ENCODE measurements at regions not wholly inside any gene's neighbourhood (a gene's known extent, or its start where the extent isn't known, plus 50 kb on each side); places are given as distances from the start of the nearest gene placed in this dataset.

DNA sequence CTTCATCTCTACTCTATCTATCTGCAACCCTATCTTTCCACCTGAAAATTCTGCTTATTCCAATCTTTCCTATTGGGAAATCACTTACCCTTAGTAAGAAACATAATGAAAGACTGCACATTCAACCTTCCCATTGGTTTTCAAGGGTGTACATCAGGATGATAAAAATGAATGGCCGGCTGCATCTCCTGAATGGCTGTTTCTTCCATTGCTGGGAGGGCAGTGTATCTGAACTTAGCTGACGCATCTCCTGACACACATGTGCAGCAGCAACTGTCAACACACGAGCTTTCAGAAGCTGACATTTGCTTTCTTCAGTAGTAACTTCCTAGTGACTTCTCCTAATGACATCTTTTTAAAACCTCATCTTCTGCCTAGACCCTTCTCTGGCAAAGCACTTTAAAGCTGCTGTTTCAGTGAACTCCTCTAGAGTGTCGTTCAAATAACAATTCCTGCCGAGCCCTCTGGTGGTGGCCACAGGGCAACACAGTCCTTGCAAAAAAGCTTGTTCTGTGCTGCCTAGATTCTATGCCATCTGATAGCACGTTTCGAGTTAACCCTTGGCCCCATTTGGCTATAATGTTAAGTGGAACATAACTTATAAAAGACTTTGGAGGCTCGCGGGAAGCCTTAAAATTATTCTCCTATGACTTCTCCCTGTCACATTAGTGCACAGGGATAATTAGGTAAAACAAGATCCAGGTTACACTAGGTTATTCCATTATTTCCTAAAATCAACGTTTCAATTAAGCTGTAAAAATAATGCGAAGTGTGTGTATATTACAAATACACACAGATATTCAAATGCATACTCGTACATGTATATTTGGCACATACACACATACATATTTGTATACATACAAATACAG, 2340.7 kb downstream of the PCDH7 start:
- Histone ChIP-seq H3K36me3 (ENCODE audit: control insufficient read depth in 4 of 4, insufficient read depth in 4 of 4, low read length in 3 of 4) (no peaks in the 10 kb centered on the region), H3K27ac (ENCODE audit: insufficient read depth in 1 of 2, low read depth in 1 of 2, low read length in 2 of 2, poor library complexity in 1 of 2, severe bottlenecking in 2 of 2) (no peak overlapping the region), H3K9me3 (ENCODE audit: control extremely low read depth in 1 of 5, control insufficient read depth in 4 of 5, insufficient read depth in 2 of 5, low read depth in 1 of 5, low read length in 4 of 5) (no peaks in the 10 kb centered on the region), H3K4me3 (ENCODE audit: control insufficient read depth in 1 of 7, extremely low read depth in 1 of 7, insufficient read depth in 4 of 7, low read depth in 2 of 7, low read length in 6 of 7) (no peak overlapping the region), H3K4me1 (ENCODE audit: control extremely low read depth in 1 of 4, control insufficient read depth in 4 of 4, insufficient read depth in 4 of 4, low read length in 3 of 4) (no peaks in the 10 kb centered on the region), H3K27me3 (replicated peaks in 2 of 5; ENCODE audit: control insufficient read depth in 4 of 5, insufficient read depth in 5 of 5, low read length in 4 of 5) (no peaks in the 10 kb centered on the region)
- DNase-seq, result peak; percentile 7 to 28 (median 28)
- CTCF ChIA-PET, result interaction anchor here (1.3 kb wide), 1 partner anchor 15 kb away, joined by 3 read pairs; no protein-coding TSS in a partner anchor
- WGBS (ENCODE audit: insufficient coverage), result 48% methylated on average over 6 of the region's 12 CpGs
- POLR2A ChIA-PET, result interaction anchor here (0.5 kb wide), 1 partner anchor 291 kb away, joined by 4 read pairs; no protein-coding TSS in a partner anchor

DNA sequence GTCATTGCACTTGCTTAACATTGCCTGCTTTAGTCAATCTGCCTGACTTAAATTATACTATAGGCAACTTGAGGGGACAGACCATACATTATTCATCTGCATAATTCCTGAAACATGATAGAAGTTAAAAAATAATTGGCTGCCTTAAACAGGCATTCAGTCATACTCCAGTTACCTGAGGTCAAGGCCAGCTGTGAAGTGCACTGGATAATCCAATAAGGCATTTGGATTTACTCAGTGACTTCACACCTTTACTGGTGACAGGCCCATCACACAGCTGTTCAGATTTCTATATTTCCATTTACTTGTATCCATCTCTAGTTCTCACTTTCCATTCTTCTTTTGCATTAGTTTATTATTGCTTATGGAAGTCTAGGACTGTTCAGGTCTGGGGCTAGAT, 2341.6 kb downstream of the PCDH7 start:
- Histone ChIP-seq H3K4me1 (ENCODE audit: control extremely low read depth in 1 of 4, control insufficient read depth in 4 of 4, insufficient read depth in 4 of 4, low read length in 3 of 4) (no peaks in the 10 kb centered on the region), H3K4me3 (ENCODE audit: control insufficient read depth in 1 of 7, extremely low read depth in 1 of 7, insufficient read depth in 4 of 7, low read depth in 2 of 7, low read length in 6 of 7) (no peak overlapping the region), H3K27me3 (replicated peaks in 2 of 5; ENCODE audit: control insufficient read depth in 4 of 5, insufficient read depth in 5 of 5, low read length in 4 of 5) (no peaks in the 10 kb centered on the region), H3K27ac (ENCODE audit: insufficient read depth in 1 of 2, low read depth in 1 of 2, low read length in 2 of 2, poor library complexity in 1 of 2, severe bottlenecking in 2 of 2) (no peak overlapping the region), H3K36me3 (ENCODE audit: control insufficient read depth in 4 of 4, insufficient read depth in 4 of 4, low read length in 3 of 4) (no peaks in the 10 kb centered on the region), H3K9me3 (ENCODE audit: control extremely low read depth in 1 of 5, control insufficient read depth in 4 of 5, insufficient read depth in 2 of 5, low read depth in 1 of 5, low read length in 4 of 5) (no peaks in the 10 kb centered on the region)
- POLR2A ChIA-PET, result no interaction called here
- CTCF ChIA-PET, result interaction anchor here (1.3 kb wide), 1 partner anchor 16 kb away, joined by 3 read pairs; no protein-coding TSS in a partner anchor
- no peak for DNase-seq

DNA sequence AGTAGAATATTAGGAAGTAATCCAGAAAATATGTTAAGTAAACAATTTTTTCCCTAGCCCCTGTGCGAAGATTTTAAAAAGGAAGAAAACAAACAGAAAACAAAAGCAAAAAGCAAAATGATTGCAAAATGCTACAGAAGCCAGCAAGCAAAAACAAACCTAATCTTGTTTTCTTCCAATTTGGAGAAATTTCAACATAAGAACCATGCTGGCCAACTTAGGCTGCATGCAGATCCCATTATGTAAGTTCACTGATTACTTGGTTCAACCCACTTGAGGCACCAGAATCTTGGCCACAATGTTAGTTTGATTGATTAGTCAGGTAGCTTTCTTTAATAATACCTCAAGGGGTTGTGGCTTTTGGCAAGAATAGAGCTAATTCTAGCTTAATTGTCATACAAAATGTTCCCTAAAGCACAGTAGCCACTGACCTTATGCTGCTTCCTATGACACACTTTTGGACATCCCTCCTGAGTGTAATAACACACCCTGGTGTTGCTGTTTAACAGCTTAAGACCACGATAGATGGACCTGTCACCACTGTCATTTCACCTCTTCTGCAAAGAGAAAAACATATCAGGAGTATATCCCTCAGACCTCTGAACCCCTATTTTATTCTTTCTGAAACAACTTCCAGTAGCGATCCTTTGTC, 2342.1 kb downstream of the PCDH7 start:
- WGBS (ENCODE audit: insufficient coverage), result 88% methylated on average over 2 of the region's 3 CpGs
- Histone ChIP-seq H3K27me3 (replicated peaks in 2 of 5; ENCODE audit: control insufficient read depth in 4 of 5, insufficient read depth in 5 of 5, low read length in 4 of 5) (no peaks in the 10 kb centered on the region), H3K36me3 (ENCODE audit: control insufficient read depth in 4 of 4, insufficient read depth in 4 of 4, low read length in 3 of 4) (no peaks in the 10 kb centered on the region), H3K4me3 (ENCODE audit: control insufficient read depth in 1 of 7, extremely low read depth in 1 of 7, insufficient read depth in 4 of 7, low read depth in 2 of 7, low read length in 6 of 7) (no peak overlapping the region), H3K27ac (ENCODE audit: insufficient read depth in 1 of 2, low read depth in 1 of 2, low read length in 2 of 2, poor library complexity in 1 of 2, severe bottlenecking in 2 of 2) (no peak overlapping the region), H3K4me1 (ENCODE audit: control extremely low read depth in 1 of 4, control insufficient read depth in 4 of 4, insufficient read depth in 4 of 4, low read length in 3 of 4) (no peaks in the 10 kb centered on the region), H3K9me3 (ENCODE audit: control extremely low read depth in 1 of 5, control insufficient read depth in 4 of 5, insufficient read depth in 2 of 5, low read depth in 1 of 5, low read length in 4 of 5) (no peaks in the 10 kb centered on the region)
- ChIA-PET CTCF (interaction anchor here (0.8 kb wide), 1 partner anchor 598 kb away, joined by 3 read pairs; no protein-coding TSS in a partner anchor), POLR2A (no interaction called here)
- no peak for DNase-seq

DNA sequence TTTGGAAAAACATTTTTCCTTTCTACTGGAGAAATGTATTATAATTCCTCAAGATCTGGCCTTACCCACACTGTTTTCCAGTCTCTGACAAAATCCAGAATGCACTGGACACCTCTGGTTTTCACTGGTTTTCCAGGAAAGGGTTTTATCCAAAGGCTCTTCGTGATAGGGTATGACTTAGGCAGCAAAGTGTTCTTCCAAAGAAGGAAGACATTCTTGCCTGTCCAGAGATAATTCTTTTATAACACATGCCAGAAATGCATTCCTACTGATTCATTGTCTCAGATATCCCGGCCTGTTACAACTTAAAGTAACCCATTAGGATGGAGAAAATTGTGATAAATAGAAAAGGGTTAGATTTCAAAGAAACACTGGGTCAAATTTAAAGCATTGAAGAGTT, 2343.1 kb downstream of the PCDH7 start:
- H3K9me3 ChIP-seq (ENCODE audit: control extremely low read depth in 1 of 5, control insufficient read depth in 4 of 5, insufficient read depth in 2 of 5, low read depth in 1 of 5, low read length in 4 of 5), result no peaks in the 10 kb centered on the region
- DNase-seq, result no peak
- 100% methylated on average over 1 of the region's 2 CpGs for WGBS (ENCODE audit: insufficient coverage)

DNA sequence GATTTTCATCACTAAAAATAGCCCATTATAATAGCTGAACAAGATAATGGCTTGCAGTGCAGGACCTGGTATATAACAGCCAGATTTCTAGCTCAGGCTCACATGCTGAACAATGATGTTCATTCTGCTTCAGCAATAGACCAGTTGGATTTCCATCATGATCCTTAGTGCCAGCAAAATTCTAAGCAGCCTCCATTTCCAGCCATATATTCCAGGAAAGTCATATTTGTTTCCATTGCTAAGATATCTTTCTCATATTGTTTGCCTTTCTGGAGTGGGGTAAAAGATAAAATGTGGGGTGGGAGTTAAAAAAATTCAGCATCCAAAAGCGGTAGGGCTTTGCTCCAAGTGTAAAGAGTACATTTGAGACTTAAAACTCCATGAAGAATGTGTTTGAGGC, 2344.1 kb downstream of the PCDH7 start:
- WGBS (ENCODE audit: insufficient coverage), result no CpG with 5 or more reads among the region's 1 CpG
- Histone ChIP-seq H3K9me3 (ENCODE audit: control extremely low read depth in 1 of 5, control insufficient read depth in 4 of 5, insufficient read depth in 2 of 5, low read depth in 1 of 5, low read length in 4 of 5) (no peaks in the 10 kb centered on the region), H3K36me3 (ENCODE audit: control insufficient read depth in 4 of 4, insufficient read depth in 4 of 4, low read length in 3 of 4) (no peaks in the 10 kb centered on the region), H3K4me3 (ENCODE audit: control insufficient read depth in 1 of 7, extremely low read depth in 1 of 7, insufficient read depth in 4 of 7, low read depth in 2 of 7, low read length in 6 of 7) (no peak overlapping the region), H3K4me1 (ENCODE audit: control extremely low read depth in 1 of 4, control insufficient read depth in 4 of 4, insufficient read depth in 4 of 4, low read length in 3 of 4) (no peaks in the 10 kb centered on the region), H3K27me3 (replicated peaks in 2 of 5; ENCODE audit: control insufficient read depth in 4 of 5, insufficient read depth in 5 of 5, low read length in 4 of 5) (no peaks in the 10 kb centered on the region), H3K27ac (ENCODE audit: insufficient read depth in 1 of 2, low read depth in 1 of 2, low read length in 2 of 2, poor library complexity in 1 of 2, severe bottlenecking in 2 of 2) (no peak overlapping the region)
- DNase-seq, result no peak
- CTCF ChIA-PET, result no interaction called here
- POLR2A ChIA-PET, result no interaction called here

More for the DNA sequence above, 2343.1 kb downstream of the PCDH7 start:
- ChIA-PET POLR2A (no interaction called here), CTCF (interaction anchor here (0.8 kb wide), 1 partner anchor 599 kb away, joined by 3 read pairs; no protein-coding TSS in a partner anchor)
- Histone ChIP-seq H3K27ac (ENCODE audit: insufficient read depth in 1 of 2, low read depth in 1 of 2, low read length in 2 of 2, poor library complexity in 1 of 2, severe bottlenecking in 2 of 2) (no peak overlapping the region), H3K4me3 (ENCODE audit: control insufficient read depth in 1 of 7, extremely low read depth in 1 of 7, insufficient read depth in 4 of 7, low read depth in 2 of 7, low read length in 6 of 7) (no peak overlapping the region), H3K4me1 (ENCODE audit: control extremely low read depth in 1 of 4, control insufficient read depth in 4 of 4, insufficient read depth in 4 of 4, low read length in 3 of 4) (no peaks in the 10 kb centered on the region), H3K36me3 (ENCODE audit: control insufficient read depth in 4 of 4, insufficient read depth in 4 of 4, low read length in 3 of 4) (no peaks in the 10 kb centered on the region), H3K27me3 (replicated peaks in 2 of 5; ENCODE audit: control insufficient read depth in 4 of 5, insufficient read depth in 5 of 5, low read length in 4 of 5) (no peaks in the 10 kb centered on the region)

DNA sequence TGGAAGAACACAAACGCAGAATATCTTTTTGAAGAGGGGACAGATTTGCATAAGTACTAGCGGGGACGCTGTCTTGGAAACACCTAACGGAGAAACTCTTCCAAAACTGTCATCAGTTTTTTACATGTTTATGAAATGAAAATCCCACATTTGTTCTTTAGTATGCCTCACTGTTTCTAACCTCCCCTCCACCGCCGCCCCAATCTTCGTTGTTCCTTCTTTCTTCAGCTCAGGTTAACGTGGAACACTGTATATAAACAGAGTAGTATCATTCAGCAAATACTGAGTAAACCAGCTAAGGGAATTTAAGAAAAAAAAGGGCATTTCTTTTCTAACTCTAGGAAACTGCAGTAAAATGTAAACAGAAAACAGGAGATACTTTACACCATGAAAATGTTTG, 2345.6 kb downstream of the PCDH7 start:
- DNase-seq, result no peak
- POLR2A ChIA-PET, result no interaction called here
- no peaks in the 10 kb centered on the region for H3K9me3 ChIP-seq (ENCODE audit: control extremely low read depth in 1 of 5, control insufficient read depth in 4 of 5, insufficient read depth in 2 of 5, low read depth in 1 of 5, low read length in 4 of 5)
- H3K27me3 ChIP-seq (replicated peaks in 2 of 5; ENCODE audit: control insufficient read depth in 4 of 5, insufficient read depth in 5 of 5, low read length in 4 of 5), result no peaks in the 10 kb centered on the region
- no peaks in the 10 kb centered on the region for H3K4me1 ChIP-seq (ENCODE audit: control extremely low read depth in 1 of 4, control insufficient read depth in 4 of 4, insufficient read depth in 4 of 4, low read length in 3 of 4)
- CTCF ChIA-PET, result no interaction called here
- H3K27ac ChIP-seq (ENCODE audit: insufficient read depth in 1 of 2, low read depth in 1 of 2, low read length in 2 of 2, poor library complexity in 1 of 2, severe bottlenecking in 2 of 2), result no peak overlapping the region
- H3K4me3 ChIP-seq (ENCODE audit: control insufficient read depth in 1 of 7, extremely low read depth in 1 of 7, insufficient read depth in 4 of 7, low read depth in 2 of 7, low read length in 6 of 7), result no peak overlapping the region
- H3K36me3 ChIP-seq (ENCODE audit: control insufficient read depth in 4 of 4, insufficient read depth in 4 of 4, low read length in 3 of 4), result no peaks in the 10 kb centered on the region
- WGBS (ENCODE audit: insufficient coverage), result 100% methylated on average over 1 of the region's 8 CpGs

DNA sequence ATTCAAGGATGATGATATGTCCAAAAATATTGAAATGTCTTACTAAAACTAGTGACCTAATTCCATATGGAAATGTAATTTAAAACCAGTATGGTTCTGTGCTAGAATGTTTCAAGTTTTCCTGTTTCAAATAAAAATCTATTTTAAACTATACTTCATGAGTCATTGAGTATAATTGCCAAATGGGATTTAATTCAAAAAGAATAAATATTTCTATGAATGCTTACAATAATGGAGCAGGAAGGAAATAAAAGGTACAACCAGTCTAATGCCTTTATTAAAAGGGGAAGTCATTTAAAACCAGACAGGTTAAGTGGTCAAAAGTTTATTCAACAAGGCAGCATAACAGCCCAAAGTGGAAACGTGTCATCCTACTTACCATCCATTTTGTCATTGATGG, 2347.1 kb downstream of the PCDH7 start:
- Histone ChIP-seq H3K27ac (ENCODE audit: insufficient read depth in 1 of 2, low read depth in 1 of 2, low read length in 2 of 2, poor library complexity in 1 of 2, severe bottlenecking in 2 of 2) (no peak overlapping the region), H3K4me1 (ENCODE audit: control extremely low read depth in 1 of 4, control insufficient read depth in 4 of 4, insufficient read depth in 4 of 4, low read length in 3 of 4) (no peaks in the 10 kb centered on the region), H3K27me3 (replicated peaks in 2 of 5; ENCODE audit: control insufficient read depth in 4 of 5, insufficient read depth in 5 of 5, low read length in 4 of 5) (no peaks in the 10 kb centered on the region), H3K9me3 (ENCODE audit: control extremely low read depth in 1 of 5, control insufficient read depth in 4 of 5, insufficient read depth in 2 of 5, low read depth in 1 of 5, low read length in 4 of 5) (no peaks in the 10 kb centered on the region), H3K4me3 (ENCODE audit: control insufficient read depth in 1 of 7, extremely low read depth in 1 of 7, insufficient read depth in 4 of 7, low read depth in 2 of 7, low read length in 6 of 7) (no peak overlapping the region), H3K36me3 (ENCODE audit: control insufficient read depth in 4 of 4, insufficient read depth in 4 of 4, low read length in 3 of 4) (no peaks in the 10 kb centered on the region)
- ChIA-PET POLR2A (no interaction called here), CTCF (no interaction called here)
- 20% methylated on average over 1 of the region's 1 CpG for WGBS (ENCODE audit: insufficient coverage)
- no peak for DNase-seq

Data from common myeloid progenitor, CD34-positive (primary cell).